ENCODE measurements at regions not wholly inside any gene's neighbourhood (a gene's known extent, or its start where the extent isn't known, plus 50 kb on each side); places are given as distances from the start of the nearest gene placed in this dataset.

DNA sequence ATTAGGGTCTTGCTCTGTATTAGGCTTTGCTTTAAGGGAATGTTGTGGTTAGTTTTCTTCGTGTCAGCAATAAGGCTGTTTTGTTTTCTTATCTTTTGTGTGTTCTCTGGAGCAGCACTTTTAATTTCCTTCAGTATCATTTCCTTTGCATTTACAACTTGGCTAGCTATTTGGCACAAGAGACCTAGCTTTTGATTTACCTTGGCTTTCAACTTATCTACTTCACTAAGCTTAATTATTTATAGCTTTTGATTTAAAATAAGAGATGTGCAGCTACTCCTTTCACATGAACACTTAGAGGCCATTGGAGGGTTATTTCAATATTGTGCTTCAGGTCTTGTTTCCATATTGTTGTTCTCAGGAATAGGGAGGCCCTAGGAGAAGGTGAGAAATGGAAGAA is 68.2 kb downstream of the FAT4 start:
- TF ChIP-seq, protein P1, sequence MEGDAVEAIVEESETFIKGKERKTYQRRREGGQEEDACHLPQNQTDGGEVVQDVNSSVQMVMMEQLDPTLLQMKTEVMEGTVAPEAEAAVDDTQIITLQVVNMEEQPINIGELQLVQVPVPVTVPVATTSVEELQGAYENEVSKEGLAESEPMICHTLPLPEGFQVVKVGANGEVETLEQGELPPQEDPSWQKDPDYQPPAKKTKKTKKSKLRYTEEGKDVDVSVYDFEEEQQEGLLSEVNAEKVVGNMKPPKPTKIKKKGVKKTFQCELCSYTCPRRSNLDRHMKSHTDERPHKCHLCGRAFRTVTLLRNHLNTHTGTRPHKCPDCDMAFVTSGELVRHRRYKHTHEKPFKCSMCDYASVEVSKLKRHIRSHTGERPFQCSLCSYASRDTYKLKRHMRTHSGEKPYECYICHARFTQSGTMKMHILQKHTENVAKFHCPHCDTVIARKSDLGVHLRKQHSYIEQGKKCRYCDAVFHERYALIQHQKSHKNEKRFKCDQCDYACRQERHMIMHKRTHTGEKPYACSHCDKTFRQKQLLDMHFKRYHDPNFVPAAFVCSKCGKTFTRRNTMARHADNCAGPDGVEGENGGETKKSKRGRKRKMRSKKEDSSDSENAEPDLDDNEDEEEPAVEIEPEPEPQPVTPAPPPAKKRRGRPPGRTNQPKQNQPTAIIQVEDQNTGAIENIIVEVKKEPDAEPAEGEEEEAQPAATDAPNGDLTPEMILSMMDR (IDR thresholded peaks at IDR 0.05 in 8 of 11, conservative IDR thresholded peaks at IDR 0.05 in 3 of 11), result no peak
- no peak for TF ChIP-seq POLR2A (IDR thresholded peaks at IDR 0.05)

Data from spleen (tissue), 7 donors.